ENCODE measurements at regions not wholly inside any gene's neighbourhood (a gene's known extent, or its start where the extent isn't known, plus 50 kb on each side); places are given as distances from the start of the nearest gene placed in this dataset.
A peak's percentile ranks its signal among the peaks of the same experiment; 100 is the strongest.

DNA sequence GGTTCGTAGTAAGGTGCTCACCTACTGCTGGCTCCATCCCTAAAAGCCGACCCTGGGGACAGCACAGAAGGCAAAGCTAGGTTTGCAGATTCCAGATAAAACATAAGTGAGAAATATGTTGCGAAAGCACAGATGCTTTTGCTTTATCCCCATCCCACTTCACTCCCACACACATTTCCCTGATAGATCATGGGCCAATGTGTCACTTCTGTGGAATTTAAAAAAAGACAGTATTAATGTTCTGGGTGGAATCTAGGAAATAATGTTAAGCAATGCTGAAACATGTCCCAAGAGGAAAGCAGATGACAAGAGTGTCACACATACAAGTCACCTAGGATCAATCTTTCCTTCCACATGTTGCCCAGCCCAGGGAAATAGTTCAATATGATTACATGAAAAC lies 661.0 kb upstream of the MIR17HG start (continued):
- TF ChIP-seq, protein P1, sequence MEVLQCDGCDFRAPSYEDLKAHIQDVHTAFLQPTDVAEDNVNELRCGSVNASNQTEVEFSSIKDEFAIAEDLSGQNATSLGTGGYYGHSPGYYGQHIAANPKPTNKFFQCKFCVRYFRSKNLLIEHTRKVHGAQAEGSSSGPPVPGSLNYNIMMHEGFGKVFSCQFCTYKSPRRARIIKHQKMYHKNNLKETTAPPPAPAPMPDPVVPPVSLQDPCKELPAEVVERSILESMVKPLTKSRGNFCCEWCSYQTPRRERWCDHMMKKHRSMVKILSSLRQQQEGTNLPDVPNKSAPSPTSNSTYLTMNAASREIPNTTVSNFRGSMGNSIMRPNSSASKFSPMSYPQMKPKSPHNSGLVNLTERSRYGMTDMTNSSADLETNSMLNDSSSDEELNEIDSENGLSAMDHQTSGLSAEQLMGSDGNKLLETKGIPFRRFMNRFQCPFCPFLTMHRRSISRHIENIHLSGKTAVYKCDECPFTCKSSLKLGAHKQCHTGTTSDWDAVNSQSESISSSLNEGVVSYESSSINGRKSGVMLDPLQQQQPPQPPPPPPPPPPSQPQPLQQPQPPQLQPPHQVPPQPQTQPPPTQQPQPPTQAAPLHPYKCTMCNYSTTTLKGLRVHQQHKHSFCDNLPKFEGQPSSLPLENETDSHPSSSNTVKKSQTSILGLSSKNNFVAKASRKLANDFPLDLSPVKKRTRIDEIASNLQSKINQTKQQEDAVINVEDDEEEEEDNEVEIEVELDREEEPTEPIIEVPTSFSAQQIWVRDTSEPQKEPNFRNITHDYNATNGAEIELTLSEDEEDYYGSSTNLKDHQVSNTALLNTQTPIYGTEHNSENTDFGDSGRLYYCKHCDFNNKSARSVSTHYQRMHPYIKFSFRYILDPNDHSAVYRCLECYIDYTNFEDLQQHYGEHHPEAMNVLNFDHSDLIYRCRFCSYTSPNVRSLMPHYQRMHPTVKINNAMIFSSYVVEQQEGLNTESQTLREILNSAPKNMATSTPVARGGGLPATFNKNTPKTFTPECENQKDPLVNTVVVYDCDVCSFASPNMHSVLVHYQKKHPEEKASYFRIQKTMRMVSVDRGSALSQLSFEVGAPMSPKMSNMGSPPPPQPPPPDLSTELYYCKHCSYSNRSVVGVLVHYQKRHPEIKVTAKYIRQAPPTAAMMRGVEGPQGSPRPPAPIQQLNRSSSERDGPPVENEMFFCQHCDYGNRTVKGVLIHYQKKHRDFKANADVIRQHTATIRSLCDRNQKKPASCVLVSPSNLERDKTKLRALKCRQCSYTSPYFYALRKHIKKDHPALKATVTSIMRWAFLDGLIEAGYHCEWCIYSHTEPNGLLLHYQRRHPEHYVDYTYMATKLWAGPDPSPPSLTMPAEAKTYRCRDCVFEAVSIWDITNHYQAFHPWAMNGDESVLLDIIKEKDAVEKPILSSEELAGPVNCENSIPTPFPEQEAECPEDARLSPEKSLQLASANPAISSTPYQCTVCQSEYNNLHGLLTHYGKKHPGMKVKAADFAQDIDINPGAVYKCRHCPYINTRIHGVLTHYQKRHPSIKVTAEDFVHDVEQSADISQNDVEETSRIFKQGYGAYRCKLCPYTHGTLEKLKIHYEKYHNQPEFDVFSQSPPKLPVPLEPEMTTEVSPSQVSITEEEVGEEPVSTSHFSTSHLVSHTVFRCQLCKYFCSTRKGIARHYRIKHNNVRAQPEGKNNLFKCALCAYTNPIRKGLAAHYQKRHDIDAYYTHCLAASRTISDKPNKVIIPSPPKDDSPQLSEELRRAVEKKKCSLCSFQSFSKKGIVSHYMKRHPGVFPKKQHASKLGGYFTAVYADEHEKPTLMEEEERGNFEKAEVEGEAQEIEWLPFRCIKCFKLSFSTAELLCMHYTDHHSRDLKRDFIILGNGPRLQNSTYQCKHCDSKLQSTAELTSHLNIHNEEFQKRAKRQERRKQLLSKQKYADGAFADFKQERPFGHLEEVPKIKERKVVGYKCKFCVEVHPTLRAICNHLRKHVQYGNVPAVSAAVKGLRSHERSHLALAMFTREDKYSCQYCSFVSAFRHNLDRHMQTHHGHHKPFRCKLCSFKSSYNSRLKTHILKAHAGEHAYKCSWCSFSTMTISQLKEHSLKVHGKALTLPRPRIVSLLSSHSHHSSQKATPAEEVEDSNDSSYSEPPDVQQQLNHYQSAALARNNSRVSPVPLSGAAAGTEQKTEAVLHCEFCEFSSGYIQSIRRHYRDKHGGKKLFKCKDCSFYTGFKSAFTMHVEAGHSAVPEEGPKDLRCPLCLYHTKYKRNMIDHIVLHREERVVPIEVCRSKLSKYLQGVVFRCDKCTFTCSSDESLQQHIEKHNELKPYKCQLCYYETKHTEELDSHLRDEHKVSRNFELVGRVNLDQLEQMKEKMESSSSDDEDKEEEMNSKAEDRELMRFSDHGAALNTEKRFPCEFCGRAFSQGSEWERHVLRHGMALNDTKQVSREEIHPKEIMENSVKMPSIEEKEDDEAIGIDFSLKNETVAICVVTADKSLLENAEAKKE (CRISPR knock-in tag; IDR thresholded peaks at IDR 0.05) = no peak
- TF ChIP-seq, protein P2, sequence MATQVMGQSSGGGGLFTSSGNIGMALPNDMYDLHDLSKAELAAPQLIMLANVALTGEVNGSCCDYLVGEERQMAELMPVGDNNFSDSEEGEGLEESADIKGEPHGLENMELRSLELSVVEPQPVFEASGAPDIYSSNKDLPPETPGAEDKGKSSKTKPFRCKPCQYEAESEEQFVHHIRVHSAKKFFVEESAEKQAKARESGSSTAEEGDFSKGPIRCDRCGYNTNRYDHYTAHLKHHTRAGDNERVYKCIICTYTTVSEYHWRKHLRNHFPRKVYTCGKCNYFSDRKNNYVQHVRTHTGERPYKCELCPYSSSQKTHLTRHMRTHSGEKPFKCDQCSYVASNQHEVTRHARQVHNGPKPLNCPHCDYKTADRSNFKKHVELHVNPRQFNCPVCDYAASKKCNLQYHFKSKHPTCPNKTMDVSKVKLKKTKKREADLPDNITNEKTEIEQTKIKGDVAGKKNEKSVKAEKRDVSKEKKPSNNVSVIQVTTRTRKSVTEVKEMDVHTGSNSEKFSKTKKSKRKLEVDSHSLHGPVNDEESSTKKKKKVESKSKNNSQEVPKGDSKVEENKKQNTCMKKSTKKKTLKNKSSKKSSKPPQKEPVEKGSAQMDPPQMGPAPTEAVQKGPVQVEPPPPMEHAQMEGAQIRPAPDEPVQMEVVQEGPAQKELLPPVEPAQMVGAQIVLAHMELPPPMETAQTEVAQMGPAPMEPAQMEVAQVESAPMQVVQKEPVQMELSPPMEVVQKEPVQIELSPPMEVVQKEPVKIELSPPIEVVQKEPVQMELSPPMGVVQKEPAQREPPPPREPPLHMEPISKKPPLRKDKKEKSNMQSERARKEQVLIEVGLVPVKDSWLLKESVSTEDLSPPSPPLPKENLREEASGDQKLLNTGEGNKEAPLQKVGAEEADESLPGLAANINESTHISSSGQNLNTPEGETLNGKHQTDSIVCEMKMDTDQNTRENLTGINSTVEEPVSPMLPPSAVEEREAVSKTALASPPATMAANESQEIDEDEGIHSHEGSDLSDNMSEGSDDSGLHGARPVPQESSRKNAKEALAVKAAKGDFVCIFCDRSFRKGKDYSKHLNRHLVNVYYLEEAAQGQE (IDR thresholded peaks at IDR 0.05; ENCODE audit: unreplicated experiment) = no peak
- TF ChIP-seq, protein P3, sequence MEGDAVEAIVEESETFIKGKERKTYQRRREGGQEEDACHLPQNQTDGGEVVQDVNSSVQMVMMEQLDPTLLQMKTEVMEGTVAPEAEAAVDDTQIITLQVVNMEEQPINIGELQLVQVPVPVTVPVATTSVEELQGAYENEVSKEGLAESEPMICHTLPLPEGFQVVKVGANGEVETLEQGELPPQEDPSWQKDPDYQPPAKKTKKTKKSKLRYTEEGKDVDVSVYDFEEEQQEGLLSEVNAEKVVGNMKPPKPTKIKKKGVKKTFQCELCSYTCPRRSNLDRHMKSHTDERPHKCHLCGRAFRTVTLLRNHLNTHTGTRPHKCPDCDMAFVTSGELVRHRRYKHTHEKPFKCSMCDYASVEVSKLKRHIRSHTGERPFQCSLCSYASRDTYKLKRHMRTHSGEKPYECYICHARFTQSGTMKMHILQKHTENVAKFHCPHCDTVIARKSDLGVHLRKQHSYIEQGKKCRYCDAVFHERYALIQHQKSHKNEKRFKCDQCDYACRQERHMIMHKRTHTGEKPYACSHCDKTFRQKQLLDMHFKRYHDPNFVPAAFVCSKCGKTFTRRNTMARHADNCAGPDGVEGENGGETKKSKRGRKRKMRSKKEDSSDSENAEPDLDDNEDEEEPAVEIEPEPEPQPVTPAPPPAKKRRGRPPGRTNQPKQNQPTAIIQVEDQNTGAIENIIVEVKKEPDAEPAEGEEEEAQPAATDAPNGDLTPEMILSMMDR (conservative IDR thresholded peaks at IDR 0.05; ENCODE audit: low read depth in 2 of 2) = no peak

DNA sequence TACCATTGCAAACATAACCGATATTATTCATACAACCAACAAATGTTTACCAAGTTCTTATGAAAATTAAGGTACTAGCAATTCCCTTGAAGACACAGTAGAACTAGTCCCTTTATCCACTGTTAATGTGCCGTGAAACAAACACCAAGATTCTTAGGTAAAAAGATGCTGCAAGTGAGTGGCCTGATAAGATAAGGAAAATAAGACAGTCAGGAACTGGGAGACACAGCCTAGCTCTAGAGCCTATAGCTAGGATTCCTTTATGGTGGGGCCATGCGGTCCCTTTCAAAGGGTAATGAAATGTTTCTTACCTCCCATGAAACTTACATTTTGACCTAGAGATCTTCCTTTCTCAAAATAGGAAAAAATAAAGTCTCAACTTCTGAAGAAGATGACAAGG lies 658.4 kb upstream of the MIR17HG start:
- H3K4me1 Mint-ChIP-seq = no peaks in the 10 kb centered on the region
- no peak overlapping the region for H3K27ac Mint-ChIP-seq
- Histone ChIP-seq H2AFZ (peak overlapping the region; percentile 69), H3K4me3 (no peak overlapping the region), H3K4me2 (no peak overlapping the region), H3K36me3 (ENCODE audit: insufficient read depth) (no peaks in the 10 kb centered on the region), H4K20me1 (replicated peaks; ENCODE audit: insufficient read depth) (no peaks in the 10 kb centered on the region), H3K9me2 (ENCODE audit: insufficient read depth) (no peaks in the 10 kb centered on the region), H3K79me2 (replicated peaks; ENCODE audit: insufficient read depth) (no peaks in the 10 kb centered on the region), H3K4me1 (ENCODE audit: insufficient read depth) (no peaks in the 10 kb centered on the region), H3K27ac (ENCODE audit: low read depth) (no peak overlapping the region), H3F3A (replicated peaks; ENCODE audit: low read depth) (no peaks in the 10 kb centered on the region), H3K27me3 (ENCODE audit: insufficient read depth) (no peaks in the 10 kb centered on the region)
- ATAC-seq = no peak
- H3K4me3 Mint-ChIP-seq = no peak overlapping the region
- no peak for DNase-seq (ENCODE audit: low spot score)
- H3K9me3 Mint-ChIP-seq = no peaks in the 10 kb centered on the region
- no peaks in the 10 kb centered on the region for H3K36me3 Mint-ChIP-seq (ENCODE audit: low read depth)
- no peaks in the 10 kb centered on the region for H3K27me3 Mint-ChIP-seq (ENCODE audit: insufficient read depth, low read depth, poor library complexity)
- no peak for TF ChIP-seq ZNF331 (CRISPR knock-in tag; IDR thresholded peaks at IDR 0.05; ENCODE audit: low read depth)
- TF ChIP-seq POLR2AphosphoS5 (IDR thresholded peaks at IDR 0.05; ENCODE audit: low read depth) = no peak
- TF ChIP-seq, protein P2 (IDR thresholded peaks at IDR 0.05; ENCODE audit: unreplicated experiment) = no peak
- no peak for TF ChIP-seq JUNB (IDR thresholded peaks at IDR 0.05; ENCODE audit: unreplicated experiment)
- TF ChIP-seq, protein P4, sequence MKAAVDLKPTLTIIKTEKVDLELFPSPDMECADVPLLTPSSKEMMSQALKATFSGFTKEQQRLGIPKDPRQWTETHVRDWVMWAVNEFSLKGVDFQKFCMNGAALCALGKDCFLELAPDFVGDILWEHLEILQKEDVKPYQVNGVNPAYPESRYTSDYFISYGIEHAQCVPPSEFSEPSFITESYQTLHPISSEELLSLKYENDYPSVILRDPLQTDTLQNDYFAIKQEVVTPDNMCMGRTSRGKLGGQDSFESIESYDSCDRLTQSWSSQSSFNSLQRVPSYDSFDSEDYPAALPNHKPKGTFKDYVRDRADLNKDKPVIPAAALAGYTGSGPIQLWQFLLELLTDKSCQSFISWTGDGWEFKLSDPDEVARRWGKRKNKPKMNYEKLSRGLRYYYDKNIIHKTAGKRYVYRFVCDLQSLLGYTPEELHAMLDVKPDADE (IDR thresholded peaks at IDR 0.05) = no peak
- TF ChIP-seq CREB1 (CRISPR knock-in tag; IDR thresholded peaks at IDR 0.05; ENCODE audit: low read depth) = no peak
- no peak for TF ChIP-seq NANOG (IDR thresholded peaks at IDR 0.05; ENCODE audit: borderline replicate concordance)

Data from GM23338 (cell line).